GM11168 (cell line): ENCODE measurements at regions not wholly inside any gene's neighbourhood (a gene's known extent, or its start where the extent isn't known, plus 50 kb on each side); places are given as distances from the start of the nearest gene placed in this dataset.

ENCODE experiments used
- in situ Hi-C: fragments of 300-500 bp; cut with MboI; formaldehyde crosslinking; loops from one replicate; pipeline ENCODE4 v1.12.0; 2022; ENCODE audit warnings: low sequenced_read_pairs; ENCODE audit not compliant: unreplicated experiment

DNA sequence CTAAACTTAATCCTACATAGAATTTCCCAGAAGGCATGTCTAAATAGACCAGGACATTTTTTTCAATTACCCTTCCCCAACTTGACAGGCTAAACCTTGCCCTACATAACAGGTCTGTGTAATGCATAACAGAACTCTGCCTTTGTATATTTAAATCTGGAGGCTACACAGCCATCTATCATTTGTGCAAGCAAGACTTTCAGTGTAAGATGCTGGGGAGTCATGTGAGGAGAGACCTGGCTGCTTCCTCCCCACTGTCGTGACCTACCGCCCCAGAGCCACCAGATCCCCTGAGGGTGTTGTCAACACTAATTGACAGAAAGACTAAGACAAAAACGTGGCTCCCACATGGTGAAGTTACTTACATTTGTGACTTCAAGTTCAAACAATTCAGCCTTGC lies 342.2 kb downstream of the PPARGC1A start:
- in situ Hi-C loops: no loop called here

DNA sequence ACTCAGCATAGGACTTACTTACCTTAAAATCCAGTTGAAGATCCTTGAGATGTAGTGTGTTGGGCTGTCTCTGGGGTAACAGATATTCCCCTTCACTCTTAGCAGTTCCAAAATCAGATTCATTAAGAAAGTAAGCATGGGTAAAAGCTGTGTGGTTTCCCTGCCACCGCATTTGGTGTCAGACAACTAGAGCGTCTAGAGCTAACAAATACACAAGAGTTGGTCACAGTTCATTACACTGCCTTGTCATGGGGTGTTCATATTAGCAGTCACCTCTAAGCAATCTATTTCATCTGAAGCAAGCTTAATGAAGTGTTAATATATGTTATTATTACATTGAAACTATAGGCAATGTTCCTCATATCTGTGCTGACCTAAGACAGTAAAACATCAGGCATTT lies 342.8 kb downstream of the PPARGC1A start:
- in situ Hi-C loops: no loop called here

DNA sequence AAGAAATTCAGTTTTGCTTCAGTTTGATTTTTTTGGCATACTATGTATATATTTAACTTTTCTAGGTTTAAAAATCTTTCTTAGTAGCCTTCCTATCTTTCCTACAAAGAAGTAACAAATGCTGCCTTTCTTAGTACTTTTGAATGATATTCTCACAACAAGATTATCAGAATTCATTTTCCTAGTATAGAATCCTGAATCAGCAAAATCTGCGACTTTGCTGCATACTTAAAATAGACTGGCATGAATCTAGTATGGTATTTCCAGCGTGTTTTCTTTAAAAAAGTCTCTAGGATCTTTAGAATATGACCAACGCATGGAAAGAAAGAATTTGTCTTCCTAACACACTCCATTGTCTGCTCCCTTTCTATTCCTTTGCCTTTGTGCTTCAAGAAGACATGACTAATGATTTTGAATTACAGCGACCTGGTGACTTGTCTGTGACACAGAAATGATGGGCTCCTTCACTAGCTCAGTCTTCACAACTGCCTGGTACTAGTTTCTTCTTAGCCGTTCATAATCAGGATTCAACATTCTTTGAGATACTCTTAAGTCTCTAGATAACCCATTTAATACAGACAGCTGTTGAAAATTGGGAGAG lies 349.8 kb downstream of the PPARGC1A start:
- in situ Hi-C loops: no loop called here

DNA sequence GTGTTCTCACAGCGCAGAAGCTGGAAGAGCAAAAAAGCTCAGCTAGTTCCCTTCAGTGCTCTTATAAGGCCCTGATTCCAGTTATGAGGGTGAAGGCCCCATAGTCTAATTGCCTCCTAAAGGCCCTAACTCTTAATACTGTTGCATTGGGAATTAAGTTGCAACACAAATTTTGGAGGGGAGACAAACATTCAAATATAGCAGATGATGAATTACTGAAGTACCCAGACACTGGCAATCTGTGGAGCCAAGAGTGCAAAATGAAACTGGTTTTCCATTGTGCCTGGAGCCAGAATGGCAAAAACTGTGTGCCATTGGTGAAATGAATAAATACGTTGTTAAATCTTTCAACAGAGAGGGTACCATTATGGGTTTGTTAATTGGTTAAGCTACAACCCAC lies 356.0 kb downstream of the PPARGC1A start:
- in situ Hi-C loops: no loop called here

DNA sequence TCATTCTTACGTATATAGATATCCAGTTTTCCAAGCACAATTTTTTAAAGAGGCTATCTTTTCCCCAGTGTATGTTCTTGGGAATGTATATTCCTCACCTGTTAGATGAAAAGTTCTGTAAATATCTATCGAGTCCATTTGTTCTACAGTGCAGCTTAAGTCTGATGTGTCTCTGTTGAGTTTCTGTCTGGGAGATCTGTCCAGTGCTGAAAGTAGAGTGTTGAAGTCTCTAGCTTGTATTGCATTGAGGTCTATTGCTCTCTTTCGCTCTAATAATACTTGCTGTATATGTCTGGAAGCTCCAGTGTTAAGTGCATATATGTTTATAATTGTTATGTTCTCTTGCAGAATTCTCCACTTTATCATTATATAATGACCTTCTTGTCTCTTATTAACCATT lies 373.1 kb downstream of the PPARGC1A start:
- in situ Hi-C loops: no loop called here

DNA sequence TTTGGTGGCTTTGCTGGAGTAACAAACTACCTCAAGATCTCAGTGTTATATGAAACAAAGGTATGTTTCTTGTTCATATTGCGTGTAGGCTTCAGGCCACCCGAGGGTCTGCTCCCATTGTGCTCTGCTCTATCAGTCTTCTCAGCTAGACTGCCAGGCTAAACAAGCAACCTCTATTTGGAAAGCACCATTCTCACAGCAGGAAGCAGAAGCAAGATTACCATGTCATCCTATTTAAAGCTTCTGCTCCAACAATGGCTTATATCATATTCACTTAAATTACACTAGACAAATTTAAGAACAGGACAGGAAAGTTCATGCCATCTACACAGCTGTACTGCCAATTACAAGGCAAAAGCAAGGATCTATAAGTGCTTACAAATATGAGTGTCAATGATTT lies 385.8 kb downstream of the PPARGC1A start:
- in situ Hi-C loops: no loop called here

DNA sequence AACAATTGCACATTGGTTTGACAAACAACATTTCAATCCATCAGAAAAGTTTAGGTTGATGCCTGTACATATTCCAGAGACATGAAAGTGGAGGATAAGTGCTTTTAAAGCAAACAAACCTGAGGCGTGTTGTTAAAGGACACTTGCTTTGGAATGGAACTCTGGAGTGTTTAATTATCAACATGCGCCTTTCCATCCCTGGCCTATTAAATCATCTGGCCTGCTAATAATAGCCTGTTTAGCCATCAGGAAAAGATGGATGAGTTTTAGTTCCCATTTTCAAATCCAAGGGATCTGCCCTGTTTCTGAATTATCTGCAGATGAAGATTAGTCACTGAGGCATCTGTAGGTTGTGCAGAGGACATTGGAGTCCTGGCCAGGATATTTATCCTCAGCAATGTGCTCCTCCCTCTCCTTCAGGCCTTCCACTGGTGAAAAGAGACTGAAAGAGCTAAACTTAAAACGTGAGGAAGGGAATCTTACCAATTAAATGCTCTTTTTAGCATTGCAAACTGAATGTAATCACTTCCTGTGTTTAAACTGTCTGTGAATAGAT lies 388.9 kb downstream of the PPARGC1A start:
- in situ Hi-C loops: no loop called here

DNA sequence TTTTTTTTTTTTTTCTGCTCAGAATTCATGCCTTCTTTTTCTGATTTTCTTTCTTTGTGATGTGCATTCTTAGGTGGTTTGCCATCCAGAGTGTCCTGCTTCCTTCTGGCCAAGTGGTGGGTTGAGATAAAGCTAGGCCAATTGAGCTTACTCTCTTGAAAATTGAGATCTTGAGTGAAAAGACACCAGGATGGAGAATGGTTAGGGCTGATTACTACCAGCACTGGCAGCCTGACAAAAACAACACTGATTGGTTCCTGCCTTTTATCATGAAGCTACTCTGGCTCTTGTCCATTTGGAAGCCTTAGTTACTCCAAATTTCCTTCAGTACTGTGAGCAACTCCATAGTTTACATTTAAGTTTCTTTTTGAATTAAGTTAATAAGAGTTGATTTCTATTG lies 404.0 kb downstream of the PPARGC1A start:
- in situ Hi-C loops: no loop called here

DNA sequence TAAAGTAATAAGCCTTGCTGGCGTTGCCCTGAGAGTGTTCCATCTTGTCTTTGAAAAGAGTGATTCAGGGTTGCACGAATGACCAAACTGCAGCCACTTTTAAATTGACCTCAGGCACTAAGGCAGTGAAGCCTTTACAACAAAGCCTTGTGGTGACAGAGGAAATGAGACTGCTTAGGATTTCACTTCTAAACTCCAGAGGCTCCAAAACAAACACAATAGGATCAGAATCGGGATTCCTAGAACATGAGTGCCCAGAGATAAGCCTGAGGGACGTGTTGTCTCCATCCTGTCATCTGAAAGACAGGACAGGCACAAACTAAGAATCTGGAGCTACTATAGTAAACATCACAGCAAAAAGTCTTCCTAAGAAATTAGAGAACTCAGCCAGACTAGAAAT lies 405.2 kb downstream of the PPARGC1A start:
- in situ Hi-C loops: no loop called here

DNA sequence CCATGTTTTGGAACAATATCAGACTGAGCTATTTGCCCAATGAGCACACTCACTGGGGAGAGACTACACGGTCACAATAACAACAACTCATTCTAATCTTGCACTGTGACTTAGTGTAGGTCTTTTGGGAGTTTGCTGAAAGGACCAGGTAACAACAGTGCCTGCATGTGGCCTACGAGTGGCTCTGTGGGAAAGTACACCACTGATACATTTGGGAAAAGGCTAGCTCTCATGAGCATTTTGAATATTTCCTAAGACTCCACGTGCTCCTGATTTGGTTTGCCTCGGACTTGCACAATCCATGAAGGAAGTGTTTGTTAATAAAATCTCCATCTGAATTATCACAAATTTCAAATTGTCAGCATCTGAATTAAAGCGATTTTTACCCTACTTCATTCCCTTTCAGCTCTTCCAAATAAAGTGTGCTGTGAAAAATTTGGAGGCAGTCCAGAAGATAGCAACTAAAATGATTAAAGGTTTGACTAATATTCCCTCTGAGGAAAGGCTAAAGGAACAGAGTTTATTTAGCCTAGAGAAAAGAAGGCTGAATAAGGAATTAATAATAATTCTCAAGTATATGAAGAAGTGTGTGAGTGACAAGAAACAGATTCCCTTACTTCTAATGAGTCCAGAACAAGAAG lies 406.4 kb downstream of the PPARGC1A start:
- in situ Hi-C loops: no loop called here

DNA sequence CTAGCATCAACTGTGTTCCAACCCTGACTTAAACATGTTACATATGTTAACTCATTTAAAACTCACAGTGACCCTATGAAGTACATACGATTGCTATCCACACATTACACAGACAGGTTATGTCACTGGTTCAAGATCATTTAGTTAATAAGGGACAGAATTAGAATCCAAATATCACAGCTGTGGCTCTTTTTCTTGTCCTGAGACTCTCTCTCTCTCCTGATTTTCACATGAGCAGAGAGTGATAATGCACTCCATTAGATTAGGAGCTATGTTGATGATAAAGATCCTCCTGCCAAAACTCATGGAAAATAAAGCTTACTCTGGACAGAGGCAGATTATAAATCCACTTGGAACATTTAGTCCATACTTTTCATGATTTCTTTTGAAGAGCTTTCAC lies 408.3 kb downstream of the PPARGC1A start:
- in situ Hi-C loops: no loop called here

DNA sequence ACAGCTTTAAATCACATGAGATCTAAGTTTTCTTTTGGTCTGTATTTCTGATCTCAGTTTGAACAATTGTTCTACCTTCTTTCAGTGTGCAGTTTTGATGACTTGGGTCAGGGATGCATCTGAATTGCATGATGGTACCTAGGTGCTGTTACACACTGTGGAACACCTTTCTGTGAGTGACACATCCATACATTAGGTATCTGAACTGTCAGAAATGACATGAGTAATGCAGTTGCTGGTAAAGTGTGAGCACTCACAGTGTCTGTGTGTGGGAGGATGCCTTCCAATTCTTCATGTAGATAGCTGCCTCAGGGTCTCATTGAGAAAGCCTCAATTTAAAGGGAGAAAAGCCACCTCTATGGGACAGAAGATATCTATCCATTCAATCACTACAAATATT lies 411.9 kb downstream of the PPARGC1A start:
- in situ Hi-C loops: no loop called here

DNA sequence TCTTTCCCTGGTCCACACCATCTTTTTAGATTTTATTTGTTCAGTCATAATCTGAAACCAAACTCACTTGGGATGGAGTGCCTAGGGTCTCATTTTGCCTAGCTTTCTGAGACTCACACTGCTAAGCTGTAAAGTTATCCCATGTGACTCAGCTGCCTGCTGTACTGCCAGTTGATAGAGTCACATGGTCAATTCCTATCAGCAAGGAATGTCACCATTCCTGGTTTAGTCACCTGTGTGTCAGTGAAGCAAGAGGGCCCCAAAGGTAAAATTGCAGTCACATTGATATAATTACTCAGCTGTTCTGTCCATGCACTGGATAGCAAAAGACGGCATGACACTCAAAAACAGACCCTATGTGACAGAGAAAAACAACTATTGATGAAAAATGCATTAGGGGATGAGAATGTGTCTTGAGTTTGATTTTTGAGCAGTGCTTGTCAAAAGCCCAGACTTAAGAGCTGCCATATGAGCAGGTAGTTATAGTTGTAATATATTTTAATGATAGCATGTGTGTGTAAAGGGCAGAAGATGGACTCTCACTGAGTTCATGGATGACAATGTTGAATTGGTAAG lies 413.2 kb downstream of the PPARGC1A start:
- in situ Hi-C loops: no loop called here

DNA sequence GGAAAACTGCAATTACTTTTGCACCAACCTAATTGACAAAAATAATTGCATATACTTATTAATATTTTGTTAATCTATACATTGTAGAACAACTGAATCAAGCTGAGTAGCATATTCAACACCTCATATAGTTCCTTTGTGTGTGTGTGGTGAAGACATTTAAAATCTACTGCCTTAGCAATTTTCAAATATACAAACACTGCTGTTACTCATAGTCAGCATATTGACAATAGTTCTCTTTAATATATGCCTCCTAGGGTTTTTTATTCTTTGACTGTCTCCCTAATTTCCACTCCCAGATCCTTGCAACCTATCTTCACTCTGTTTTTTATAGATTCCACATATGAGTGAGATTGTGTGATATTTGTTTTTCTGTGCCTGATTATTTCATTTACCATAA lies 426.8 kb downstream of the PPARGC1A start:
- in situ Hi-C loops: no loop called here

DNA sequence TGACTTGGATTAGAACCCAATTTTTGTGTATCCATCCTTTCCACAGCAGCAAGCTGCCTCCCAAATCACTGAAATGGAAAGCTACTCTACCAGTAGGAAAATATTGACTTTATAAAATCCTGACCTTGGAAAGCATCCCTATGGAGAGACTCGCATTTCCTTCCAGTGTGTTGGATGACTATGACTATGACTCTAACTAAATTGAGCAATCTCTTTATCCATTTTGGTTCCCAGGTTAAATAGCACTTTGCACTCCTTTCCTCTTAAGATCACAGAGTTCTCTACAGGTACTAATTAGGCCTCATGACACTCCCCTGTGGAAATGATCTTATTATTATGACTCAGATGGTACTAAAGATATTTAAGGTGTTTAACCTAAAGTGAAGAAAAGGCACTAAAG lies 431.8 kb downstream of the PPARGC1A start:
- in situ Hi-C loops: no loop called here

DNA sequence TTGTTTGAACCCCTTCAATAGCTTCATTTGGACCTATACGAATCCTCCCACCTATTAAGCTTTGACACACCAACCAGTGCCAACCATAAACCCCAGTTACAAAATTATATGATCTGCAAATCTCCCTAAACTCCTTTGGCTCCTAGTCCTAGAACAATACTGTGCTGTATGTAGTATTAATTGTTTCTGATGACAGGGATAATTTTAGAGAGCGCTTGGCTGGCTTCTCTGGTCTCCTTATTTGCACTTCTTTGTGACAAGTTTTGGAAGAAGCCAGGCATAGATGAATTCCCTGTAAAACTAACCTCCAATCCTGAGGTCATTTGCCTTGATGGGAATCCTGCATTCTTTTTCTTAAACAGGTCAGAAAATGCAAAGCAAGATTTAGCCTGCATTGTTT lies 433.0 kb downstream of the PPARGC1A start:
- in situ Hi-C loops: no loop called here

DNA sequence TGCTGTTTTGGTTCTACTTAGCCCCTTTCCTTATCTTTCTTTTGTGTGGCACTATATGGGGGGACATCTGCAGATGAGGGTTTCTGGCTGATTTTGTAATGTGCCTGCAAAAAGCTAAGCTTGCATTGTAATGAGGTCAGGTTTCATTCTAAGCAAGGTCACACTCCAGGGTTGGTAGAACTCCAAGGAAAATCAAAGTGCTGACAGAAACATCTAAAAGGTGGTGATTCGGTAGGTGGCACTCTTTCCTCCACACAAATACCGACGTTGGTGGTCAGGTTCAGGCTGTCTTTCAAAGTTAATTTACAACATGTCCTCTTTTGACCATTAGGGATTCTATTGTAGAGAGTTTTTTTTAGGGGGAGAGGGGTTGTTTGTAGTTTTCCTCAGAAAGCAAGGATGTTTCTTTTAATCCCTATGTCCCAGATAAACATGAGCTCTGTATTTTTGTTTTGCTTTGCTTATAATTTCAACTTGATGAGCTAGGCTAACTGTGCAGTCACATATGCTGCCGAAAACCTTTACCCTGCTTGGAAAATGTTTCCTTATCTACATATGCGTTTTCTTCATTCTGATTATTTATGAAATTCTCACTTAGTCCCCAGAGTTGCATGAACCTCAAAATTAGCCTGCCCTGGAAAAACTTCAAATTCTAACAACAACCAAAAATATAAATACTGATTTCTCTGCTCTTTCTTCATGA lies 434.2 kb downstream of the PPARGC1A start:
- in situ Hi-C loops: no loop called here

DNA sequence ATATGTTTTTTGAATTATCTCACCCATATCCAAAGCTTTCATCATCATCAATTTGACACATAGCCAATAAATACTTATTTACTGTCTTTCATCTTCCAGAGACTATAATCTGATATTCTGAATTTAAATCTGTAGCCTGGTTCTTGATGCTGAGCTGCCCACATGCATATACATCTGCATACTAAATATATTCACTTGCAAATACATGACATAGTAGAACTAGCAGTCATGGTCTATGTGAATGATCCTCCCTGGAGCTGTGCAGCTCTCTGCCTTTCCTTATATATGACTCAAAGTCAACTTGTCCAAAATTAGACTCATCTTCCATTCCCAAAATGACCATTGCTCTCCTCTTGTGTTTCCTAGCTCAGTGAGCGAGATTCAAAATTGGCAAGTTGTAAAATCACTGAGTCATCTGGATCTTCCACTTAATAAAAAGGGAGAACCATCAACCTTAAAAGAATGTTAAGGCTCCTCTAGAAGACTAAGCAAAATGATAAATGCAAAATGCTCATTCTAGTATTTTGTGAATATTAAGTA lies 448.2 kb downstream of the PPARGC1A start:
- in situ Hi-C loops: no loop called here

DNA sequence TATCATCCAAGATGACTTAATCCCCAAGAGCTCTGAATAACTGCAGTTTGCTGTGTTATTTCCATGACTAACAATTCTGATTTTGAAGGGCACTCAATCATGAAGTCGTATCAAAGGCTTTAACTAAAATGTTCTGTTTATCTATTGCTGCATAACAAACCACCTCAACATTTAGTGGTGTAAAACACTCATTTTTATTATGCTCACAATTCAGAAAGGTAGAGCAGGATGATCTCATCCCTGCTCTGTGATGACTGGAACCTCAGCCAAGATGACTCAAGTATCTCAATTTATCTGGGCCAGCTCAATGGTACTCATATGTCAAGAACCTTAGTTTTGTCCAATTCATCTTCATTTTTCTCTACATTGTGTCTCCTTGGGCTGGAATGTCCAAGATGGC lies 451.1 kb downstream of the PPARGC1A start:
- in situ Hi-C loops: no loop called here

DNA sequence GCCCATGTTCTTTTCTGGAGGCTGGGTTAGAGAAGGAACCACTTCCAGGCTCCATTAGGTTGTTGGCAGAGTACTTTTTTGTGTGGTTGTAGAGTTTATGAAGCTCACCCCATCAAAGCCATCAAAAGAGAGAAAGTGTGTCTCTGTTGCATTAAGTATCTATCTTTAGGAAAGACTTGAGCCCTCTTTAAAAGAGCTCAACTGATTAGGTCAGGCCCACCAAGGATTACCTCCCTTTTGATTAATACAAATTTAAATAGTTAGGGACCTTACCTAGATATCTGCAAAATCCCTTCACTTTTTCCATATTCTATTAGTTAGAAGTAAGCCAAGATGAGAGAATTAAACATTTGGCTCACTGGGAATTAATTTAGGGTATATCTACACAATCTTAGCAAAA lies 460.4 kb downstream of the PPARGC1A start:
- in situ Hi-C loops: no loop called here

DNA sequence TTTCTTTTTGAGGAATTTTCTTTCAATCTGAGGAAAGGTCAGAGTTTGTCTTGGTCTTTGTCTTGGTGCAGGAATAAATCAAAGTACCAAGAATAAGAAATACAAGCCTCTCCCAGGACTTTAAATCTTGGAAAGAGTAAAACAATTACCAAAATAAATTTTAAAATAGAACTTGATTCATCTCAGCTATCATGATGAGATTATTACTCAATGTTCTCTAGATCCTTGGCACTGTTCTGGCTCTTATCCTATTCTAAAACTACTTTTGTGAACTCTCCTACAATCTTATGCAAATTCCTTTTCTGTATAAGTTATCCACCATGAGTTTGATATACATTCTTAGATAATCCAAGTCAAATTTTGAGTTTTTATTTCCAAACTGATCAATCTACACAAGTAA lies 464.3 kb downstream of the PPARGC1A start:
- in situ Hi-C loops: no loop called here
